ENCODE measurements at regions not wholly inside any gene's neighbourhood (a gene's known extent, or its start where the extent isn't known, plus 50 kb on each side); places are given as distances from the start of the nearest gene placed in this dataset.

DNA sequence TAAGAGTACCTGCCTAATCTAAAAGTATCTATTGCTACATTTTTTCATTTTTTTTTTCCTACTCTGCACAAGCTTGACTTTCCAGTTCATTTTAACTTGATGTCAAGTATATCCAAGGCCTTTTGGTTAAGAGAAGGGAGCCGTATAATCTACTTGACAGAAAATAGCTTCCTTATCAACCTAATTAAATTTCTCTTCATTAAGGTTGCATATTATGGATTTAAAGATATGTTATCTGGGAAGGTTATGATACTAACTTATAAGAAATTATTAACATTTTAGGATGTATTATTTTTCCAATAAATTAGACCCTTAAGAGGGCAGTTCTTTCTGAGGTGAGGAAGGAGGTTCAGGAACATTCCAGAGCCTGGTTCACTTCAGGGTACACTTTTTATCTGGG lies 83.1 kb upstream of the SGIP1 start:
- Histone ChIP-seq H2AFZ (peak overlapping the region; percentile 71; the same call in 1 of the 2 replicates), H3K27ac (no peak overlapping the region)
- WGBS, 2 experiments (ENCODE audit: low coverage in 1 of 2, low lambda C conversion rate in 2 of 2, missing lambda C conversion rate in 2 of 2), result 97 to 100% methylated on average over 1 of the region's 1 CpG

GRCh38 chr1:66452162-66452561 lies 81.8 kb upstream of the SGIP1 start:
- Histone ChIP-seq H2AFZ (no peak overlapping the region), H3K9me2 (ENCODE audit: insufficient read depth) (no peaks in the 10 kb centered on the region), H3K9ac (no peak overlapping the region), H3K4me3 (no peak overlapping the region), H4K20me1 (ENCODE audit: insufficient read depth) (no peaks in the 10 kb centered on the region), H3K36me3 (ENCODE audit: low read depth) (no peaks in the 10 kb centered on the region), H3K79me2 (ENCODE audit: insufficient read depth) (no peaks in the 10 kb centered on the region), H3K27me3 (replicated peaks; ENCODE audit: insufficient read depth) (no peaks in the 10 kb centered on the region), H3K27ac (no peak overlapping the region), H3K4me1 (ENCODE audit: insufficient read depth) (peaks cover 15% of the 10 kb centered on the region), H3F3A (ENCODE audit: insufficient read depth) (peaks cover 5% of the 10 kb centered on the region; the same call in 1 of the 2 replicates), H3K4me2 (ENCODE audit: unreplicated experiment) (no peak overlapping the region), H3K9me3 (ENCODE audit: low read depth) (no peaks in the 10 kb centered on the region)
- in situ Hi-C loops (cut with MboI), result no loop called here
- WGBS, 2 experiments (ENCODE audit: low coverage in 1 of 2, low lambda C conversion rate in 2 of 2, missing lambda C conversion rate in 2 of 2), result 100% methylated on average over 1 of the region's 1 CpG
- no peak for DNase-seq
- TF ChIP-seq EZH2phosphoT487 (IDR thresholded peaks at IDR 0.05; ENCODE audit: insufficient read depth, low read depth), result no peak
- TF ChIP-seq EZH2 (IDR thresholded peaks at IDR 0.05; ENCODE audit: insufficient read depth, poor library complexity, severe bottlenecking), result no peak

More for the DNA sequence above, 83.1 kb upstream of the SGIP1 start:
- Histone ChIP-seq H3F3A (ENCODE audit: insufficient read depth) (peaks cover 5% of the 10 kb centered on the region; the same call in 1 of the 2 replicates), H3K36me3 (ENCODE audit: low read depth) (no peaks in the 10 kb centered on the region), H3K4me1 (ENCODE audit: insufficient read depth) (peaks cover 26% of the 10 kb centered on the region), H3K4me3 (no peak overlapping the region), H3K79me2 (ENCODE audit: insufficient read depth) (no peaks in the 10 kb centered on the region), H3K4me2 (ENCODE audit: unreplicated experiment) (no peak overlapping the region), H3K9ac (no peak overlapping the region), H3K27me3 (replicated peaks; ENCODE audit: insufficient read depth) (no peaks in the 10 kb centered on the region), H4K20me1 (ENCODE audit: insufficient read depth) (no peaks in the 10 kb centered on the region), H3K9me3 (ENCODE audit: low read depth) (no peaks in the 10 kb centered on the region), H3K9me2 (ENCODE audit: insufficient read depth) (no peaks in the 10 kb centered on the region)
- no peak for DNase-seq
- in situ Hi-C loops (cut with MboI), result no loop called here
- TF ChIP-seq EZH2phosphoT487 (IDR thresholded peaks at IDR 0.05; ENCODE audit: insufficient read depth, low read depth), result no peak
- TF ChIP-seq EZH2 (IDR thresholded peaks at IDR 0.05; ENCODE audit: insufficient read depth, poor library complexity, severe bottlenecking), result no peak

DNA sequence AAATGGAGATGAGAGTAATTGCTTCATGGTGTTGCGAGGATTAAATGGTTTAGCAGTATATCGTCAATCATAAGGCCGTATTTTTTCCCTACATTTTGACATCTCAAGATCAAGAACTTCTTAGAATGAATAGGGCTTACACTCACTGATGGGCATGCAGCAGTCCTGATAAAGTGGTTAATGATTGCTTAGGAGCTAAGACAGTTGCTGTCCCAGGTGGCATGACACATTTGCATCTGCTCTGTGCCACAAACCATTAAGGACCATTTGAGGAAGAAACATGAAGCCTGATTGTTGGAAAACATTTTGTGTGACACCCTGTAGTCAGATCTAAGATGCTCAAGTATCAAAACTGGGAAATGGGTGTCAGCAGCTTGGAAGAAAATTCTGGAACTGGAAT lies 81.0 kb upstream of the SGIP1 start:
- WGBS, 2 experiments (ENCODE audit: low coverage in 1 of 2, low lambda C conversion rate in 2 of 2, missing lambda C conversion rate in 2 of 2), result 98% methylated on average over 3 of the region's 3 CpGs
- Histone ChIP-seq H3K79me2 (ENCODE audit: insufficient read depth) (no peaks in the 10 kb centered on the region), H4K20me1 (ENCODE audit: insufficient read depth) (no peaks in the 10 kb centered on the region), H3K4me1 (ENCODE audit: insufficient read depth) (peaks cover 13% of the 10 kb centered on the region), H3K9me2 (ENCODE audit: insufficient read depth) (no peaks in the 10 kb centered on the region), H3K4me3 (no peak overlapping the region), H2AFZ (no peak overlapping the region), H3K27ac (no peak overlapping the region), H3F3A (ENCODE audit: insufficient read depth) (peaks cover 5% of the 10 kb centered on the region; the same call in 1 of the 2 replicates), H3K9me3 (ENCODE audit: low read depth) (no peaks in the 10 kb centered on the region), H3K36me3 (ENCODE audit: low read depth) (no peaks in the 10 kb centered on the region), H3K4me2 (ENCODE audit: unreplicated experiment) (no peak overlapping the region), H3K27me3 (replicated peaks; ENCODE audit: insufficient read depth) (no peaks in the 10 kb centered on the region), H3K9ac (no peak overlapping the region)
- DNase-seq, result no peak
- no peak for TF ChIP-seq EZH2 (IDR thresholded peaks at IDR 0.05; ENCODE audit: insufficient read depth, poor library complexity, severe bottlenecking)
- TF ChIP-seq EZH2phosphoT487 (IDR thresholded peaks at IDR 0.05; ENCODE audit: insufficient read depth, low read depth), result no peak
- in situ Hi-C loops (cut with MboI), result no loop called here

DNA sequence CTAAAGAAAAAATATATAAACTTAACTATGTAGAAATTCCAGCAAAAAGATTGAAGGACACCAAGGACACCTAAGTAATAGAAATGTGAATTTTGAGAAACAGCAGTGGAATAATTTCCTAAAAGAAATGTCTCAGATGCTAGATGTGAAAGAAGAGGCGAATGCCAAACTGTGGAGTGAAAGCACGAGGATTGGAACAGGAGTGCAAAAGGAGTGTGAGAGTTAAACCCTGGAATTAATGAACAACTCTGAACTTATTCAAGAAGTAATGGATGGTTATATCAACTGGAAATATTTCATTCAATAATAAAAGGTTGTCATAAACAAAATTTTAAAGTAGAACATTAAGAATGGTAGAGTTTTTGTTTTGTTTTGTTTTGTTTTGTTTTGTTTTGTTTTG lies 78.5 kb upstream of the SGIP1 start:
- TF ChIP-seq EZH2 (IDR thresholded peaks at IDR 0.05; ENCODE audit: insufficient read depth, poor library complexity, severe bottlenecking), result no peak
- TF ChIP-seq EZH2phosphoT487 (IDR thresholded peaks at IDR 0.05; ENCODE audit: insufficient read depth, low read depth), result no peak
- Histone ChIP-seq H3K27me3 (replicated peaks; ENCODE audit: insufficient read depth) (no peaks in the 10 kb centered on the region), H2AFZ (0 out of 2 replicates have a peak overlapping the region, but pooled peaks have one; percentile 12), H3F3A (ENCODE audit: insufficient read depth) (peaks cover 1% of the 10 kb centered on the region; the same call in 1 of the 2 replicates), H3K9me3 (ENCODE audit: low read depth) (no peaks in the 10 kb centered on the region), H3K4me3 (no peak overlapping the region), H3K4me1 (ENCODE audit: insufficient read depth) (peaks cover 4% of the 10 kb centered on the region; the same call in 1 of the 2 replicates), H3K27ac (no peak overlapping the region), H3K4me2 (ENCODE audit: unreplicated experiment) (no peak overlapping the region), H3K79me2 (ENCODE audit: insufficient read depth) (no peaks in the 10 kb centered on the region), H3K9ac (no peak overlapping the region), H3K36me3 (ENCODE audit: low read depth) (no peaks in the 10 kb centered on the region), H4K20me1 (ENCODE audit: insufficient read depth) (no peaks in the 10 kb centered on the region), H3K9me2 (ENCODE audit: insufficient read depth) (no peaks in the 10 kb centered on the region)
- in situ Hi-C loops (cut with MboI), result no loop called here
- no peak for DNase-seq
- WGBS, 2 experiments (ENCODE audit: low coverage in 1 of 2, low lambda C conversion rate in 2 of 2, missing lambda C conversion rate in 2 of 2), result 53 to 54% methylated on average over 2 of the region's 2 CpGs

DNA sequence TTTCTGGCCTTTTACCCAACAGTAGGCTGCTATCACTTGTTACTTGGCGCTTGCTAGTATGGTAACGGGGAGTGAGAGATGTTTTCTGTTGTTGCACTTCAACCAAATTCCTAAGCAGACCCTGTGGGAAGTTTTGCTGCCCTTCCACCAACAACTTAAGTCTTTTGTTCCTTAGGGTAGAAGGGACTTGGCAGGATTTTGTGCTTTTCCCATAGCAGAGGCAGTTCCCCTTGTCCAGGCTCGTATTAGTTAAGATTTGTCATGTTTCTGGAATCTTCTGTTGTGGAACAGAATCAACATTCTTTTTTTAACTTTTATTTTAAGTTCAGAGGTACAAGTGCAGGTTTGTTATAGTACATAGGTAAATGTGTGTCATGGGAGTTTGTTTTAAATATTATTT lies 73.2 kb upstream of the SGIP1 start:
- H3K27ac ChIP-seq, result no peak overlapping the region
- H3K4me3 ChIP-seq, result no peak overlapping the region
- WGBS, 2 experiments (ENCODE audit: low coverage in 1 of 2, low lambda C conversion rate in 2 of 2, missing lambda C conversion rate in 2 of 2), result 69 to 70% methylated on average over 3 of the region's 3 CpGs
- no peaks in the 10 kb centered on the region for H3K9me3 ChIP-seq (ENCODE audit: low read depth)
- TF ChIP-seq EZH2 (IDR thresholded peaks at IDR 0.05; ENCODE audit: insufficient read depth, poor library complexity, severe bottlenecking), result no peak
- no peak for TF ChIP-seq EZH2phosphoT487 (IDR thresholded peaks at IDR 0.05; ENCODE audit: insufficient read depth, low read depth)
- no peaks in the 10 kb centered on the region for H3K9me2 ChIP-seq (ENCODE audit: insufficient read depth)
- H3K79me2 ChIP-seq (ENCODE audit: insufficient read depth), result no peaks in the 10 kb centered on the region
- no peaks in the 10 kb centered on the region for H3K36me3 ChIP-seq (ENCODE audit: low read depth)
- H3F3A ChIP-seq (ENCODE audit: insufficient read depth), result peaks cover 22% of the 10 kb centered on the region
- in situ Hi-C loops (cut with MboI), result no loop called here
- H2AFZ ChIP-seq, result no peak overlapping the region
- DNase-seq, result no peak
- H3K4me1 ChIP-seq (ENCODE audit: insufficient read depth), result peaks cover 19% of the 10 kb centered on the region
- no peaks in the 10 kb centered on the region for H3K27me3 ChIP-seq (replicated peaks; ENCODE audit: insufficient read depth)
- no peak overlapping the region for H3K4me2 ChIP-seq (ENCODE audit: unreplicated experiment)
- no peak overlapping the region for H3K9ac ChIP-seq
- H4K20me1 ChIP-seq (ENCODE audit: insufficient read depth), result no peaks in the 10 kb centered on the region

Data from GM23248 (cell line).